Lower lobe of right lung (tissue), 2 donors: ENCODE measurements at regions not wholly inside any gene's neighbourhood (a gene's known extent, or its start where the extent isn't known, plus 50 kb on each side); places are given as distances from the start of the nearest gene placed in this dataset.

ENCODE experiments used
- ATAC-seq, 2 donors: fragments of 200-7000 bp; cut with Tn5 transposase; one replicate each; pipeline ENCODE4 v1.9.1; 2020 to 2022; ENCODE audit warnings: mild to moderate bottlenecking in 2 of 2, moderate library complexity in 2 of 2
- DNase-seq: peaks from one replicate; pipeline ENCODE4 v3.0.0-alpha.2; 2020
- H3K27ac ChIP-seq: fragments of 200-600 bp; one replicate; pipeline ENCODE4 v1.8.0; 2022
- H3K27me3 ChIP-seq: fragments of 200-600 bp; one replicate; pipeline ENCODE4 v1.8.0; 2022; ENCODE audit warnings: low read depth
- H3K36me3 ChIP-seq: fragments of 200-600 bp; one replicate; pipeline ENCODE4 v1.8.0; 2022; ENCODE audit warnings: mild to moderate bottlenecking
- H3K4me1 ChIP-seq: fragments of 200-600 bp; one replicate; pipeline ENCODE4 v1.8.0; 2022
- H3K4me3 ChIP-seq: fragments of 200-600 bp; one replicate; pipeline ENCODE4 v1.8.0; 2022; ENCODE audit warnings: mild to moderate bottlenecking
- H3K9me3 ChIP-seq: fragments of 200-600 bp; one replicate; pipeline ENCODE4 v1.8.0; 2022
- CTCF ChIP-seq: fragments of 200-600 bp; IDR thresholded peaks from one replicate; pipeline ENCODE4 v1.8.0; 2022; ENCODE audit warnings: antibody characterized with exemption, mild to moderate bottlenecking
- intact Hi-C: fragments of 100-400 bp; cut with DNase I; formaldehyde crosslinking; loops from one replicate; pipeline ENCODE4 v1.11.0; 2022
- donor health status: DM: no; HTN: yes; CAD: no; lungs with severe emphysema.

GRCh38 chr5:67416133-67416937, 219.7 kb upstream of the CD180 start:
- no peaks in the 10 kb centered on the region for H3K4me1 ChIP-seq
- no peak for TF ChIP-seq CTCF
- H3K9me3 ChIP-seq, result no peaks in the 10 kb centered on the region
- intact Hi-C loops, result no loop called here
- no peaks in the 10 kb centered on the region for H3K27me3 ChIP-seq
- H3K36me3 ChIP-seq, result no peaks in the 10 kb centered on the region
- ATAC-seq, result no peak
- no peak for DNase-seq
- no peak overlapping the region for H3K4me3 ChIP-seq
- no peak overlapping the region for H3K27ac ChIP-seq

GRCh38 chr5:67414712-67415111, 218.1 kb upstream of the CD180 start:
- Histone ChIP-seq H3K4me1 (no peaks in the 10 kb centered on the region), H3K27ac (no peak overlapping the region), H3K36me3 (no peaks in the 10 kb centered on the region), H3K27me3 (no peaks in the 10 kb centered on the region), H3K9me3 (no peaks in the 10 kb centered on the region), H3K4me3 (no peak overlapping the region)
- ATAC-seq, result no peak
- intact Hi-C loops, result no loop called here
- no peak for DNase-seq
- TF ChIP-seq CTCF, result no peak

DNA sequence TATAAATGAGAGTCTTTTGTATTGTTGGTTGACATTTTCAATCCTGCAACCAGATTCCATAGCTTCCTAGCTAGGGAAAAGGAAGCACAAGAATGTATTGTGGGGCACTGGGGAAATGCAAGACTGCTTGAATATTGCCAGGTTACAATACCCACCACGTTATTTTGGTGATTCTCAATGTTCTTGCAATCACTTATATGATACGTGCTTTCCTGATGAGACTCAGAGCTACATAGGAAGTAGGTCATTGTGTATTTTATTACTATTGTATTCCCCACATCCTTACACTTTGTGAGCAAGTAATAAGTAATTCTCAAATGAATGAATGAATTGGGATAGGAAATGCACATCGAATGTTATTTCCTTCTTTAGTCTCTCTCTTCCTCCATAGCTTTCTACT, 217.1 kb upstream of the CD180 start:
- Histone ChIP-seq H3K27ac (no peak overlapping the region), H3K9me3 (no peaks in the 10 kb centered on the region), H3K36me3 (no peaks in the 10 kb centered on the region), H3K27me3 (no peaks in the 10 kb centered on the region), H3K4me3 (no peak overlapping the region), H3K4me1 (no peaks in the 10 kb centered on the region)
- DNase-seq (no peak), ATAC-seq (no peak)
- TF ChIP-seq CTCF, result no peak
- intact Hi-C loops, result no loop called here

DNA sequence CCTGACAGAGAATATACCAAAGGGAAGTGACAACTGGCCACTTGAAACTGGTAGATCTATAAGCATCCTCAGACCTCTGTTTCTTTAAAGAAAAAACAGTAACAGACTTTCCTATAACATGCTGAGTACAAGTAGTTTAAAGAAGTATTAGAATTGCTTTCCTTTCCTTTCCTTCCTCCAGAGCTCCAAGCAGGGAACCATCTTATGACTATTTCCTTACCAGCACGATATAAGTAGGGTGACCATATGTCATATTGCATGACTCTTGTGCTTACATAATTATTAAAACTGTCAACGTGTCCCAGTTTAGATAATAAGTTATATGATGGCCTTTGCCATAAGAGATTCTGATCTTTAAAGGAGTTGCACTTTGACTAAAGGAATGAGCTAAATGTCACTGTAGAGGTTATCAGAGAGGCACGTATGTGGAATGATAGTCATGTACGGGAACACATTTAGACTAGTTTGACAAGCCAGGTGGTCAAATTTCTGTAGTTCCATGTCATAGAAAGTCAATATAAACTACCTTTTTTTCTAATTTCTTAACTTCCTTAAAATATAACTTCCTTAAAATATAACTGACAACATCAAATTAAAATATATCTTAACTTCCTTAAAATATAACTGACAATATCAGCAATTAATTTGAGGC, 212.7 kb upstream of the CD180 start:
- no peaks in the 10 kb centered on the region for H3K4me1 ChIP-seq
- H3K9me3 ChIP-seq, result no peaks in the 10 kb centered on the region
- no peak for ATAC-seq
- H3K4me3 ChIP-seq, result no peak overlapping the region
- H3K27me3 ChIP-seq, result no peaks in the 10 kb centered on the region
- DNase-seq, result no peak
- H3K36me3 ChIP-seq, result no peaks in the 10 kb centered on the region
- TF ChIP-seq CTCF, result no peak
- intact Hi-C loops, result no loop called here
- no peak overlapping the region for H3K27ac ChIP-seq

DNA sequence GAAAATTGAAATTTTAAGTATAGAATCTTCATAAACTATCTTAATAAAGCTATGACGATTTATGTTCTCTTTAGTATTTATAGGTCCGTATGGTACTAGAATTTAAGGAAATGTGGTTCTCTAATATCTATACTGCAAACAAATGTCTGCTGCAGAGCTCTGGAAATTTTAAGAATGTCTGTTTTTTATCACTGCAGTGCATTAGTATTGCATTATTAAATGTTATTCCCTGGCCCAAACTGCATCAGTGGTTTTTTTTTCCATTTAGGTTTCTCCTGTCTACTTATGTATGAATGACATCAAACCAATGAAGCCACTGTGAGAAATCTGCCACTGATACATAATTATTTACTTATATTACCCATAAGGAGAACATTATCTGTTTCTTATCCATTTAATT, 211.4 kb upstream of the CD180 start:
- no peak overlapping the region for H3K4me3 ChIP-seq
- no peaks in the 10 kb centered on the region for H3K9me3 ChIP-seq
- H3K27me3 ChIP-seq, result no peaks in the 10 kb centered on the region
- no peak for ATAC-seq
- no peak for TF ChIP-seq CTCF
- H3K27ac ChIP-seq, result no peak overlapping the region
- H3K36me3 ChIP-seq, result no peaks in the 10 kb centered on the region
- DNase-seq, result no peak
- H3K4me1 ChIP-seq, result no peaks in the 10 kb centered on the region
- intact Hi-C loops, result no loop called here
